ENCODE measurements at regions not wholly inside any gene's neighbourhood (a gene's known extent, or its start where the extent isn't known, plus 50 kb on each side); places are given as distances from the start of the nearest gene placed in this dataset.
"Not testable (repeated sequence)": the region's sequence is repeated elsewhere in the genome, so short reads cannot be mapped to it uniquely, and the experiment has no call there.

GRCh38 chr11:41714101-41714500 is 254.6 kb upstream of the LRRC4C start:
- no peak for DNase-seq (ENCODE audit: low spot score)

GRCh38 chr11:41716862-41717261 is 257.4 kb upstream of the LRRC4C start:
- DNase-seq (ENCODE audit: low spot score) = no peak

GRCh38 chr11:41720761-41721160 is 261.3 kb upstream of the LRRC4C start:
- DNase-seq (ENCODE audit: low spot score) = no peak

- DNase-seq (ENCODE audit: low spot score) = not testable (repeated sequence)
Measured at GRCh38 chr11:41728161-41728560, 268.7 kb upstream of the LRRC4C start.

GRCh38 chr11:41775296-41775695 is 315.8 kb upstream of the LRRC4C start:
- no peak for DNase-seq (ENCODE audit: low spot score)

GRCh38 chr11:41779401-41779960 is 320.0 kb upstream of the LRRC4C start:
- DNase-seq (ENCODE audit: low spot score) = no peak

GRCh38 chr11:41781441-41781840 is 322.0 kb upstream of the LRRC4C start:
- no peak for DNase-seq (ENCODE audit: low spot score)

- no peak for DNase-seq (ENCODE audit: low spot score)
Measured at GRCh38 chr11:41784513-41785335, 325.3 kb upstream of the LRRC4C start.

GRCh38 chr11:41786087-41786486 is 326.6 kb upstream of the LRRC4C start:
- DNase-seq (ENCODE audit: low spot score) = no peak

GRCh38 chr11:41788177-41788576 is 328.7 kb upstream of the LRRC4C start:
- no peak for DNase-seq (ENCODE audit: low spot score)

- no peak for DNase-seq (ENCODE audit: low spot score)
Measured at GRCh38 chr11:41789376-41789775, 329.9 kb upstream of the LRRC4C start.

- no peak for DNase-seq (ENCODE audit: low spot score)
Measured at GRCh38 chr11:41795004-41795403, 335.6 kb upstream of the LRRC4C start.

- DNase-seq (ENCODE audit: low spot score) = no peak
Measured at GRCh38 chr11:41799754-41800153, 340.3 kb upstream of the LRRC4C start.

GRCh38 chr11:41803895-41804294 is 344.4 kb upstream of the LRRC4C start:
- no peak for DNase-seq (ENCODE audit: low spot score)

GRCh38 chr11:41816396-41816795 is 356.9 kb upstream of the LRRC4C start:
- no peak for DNase-seq (ENCODE audit: low spot score)

- not testable (repeated sequence) for DNase-seq (ENCODE audit: low spot score)
Measured at GRCh38 chr11:41824287-41824686, 364.8 kb upstream of the LRRC4C start.

GRCh38 chr11:41826085-41826484 is 366.6 kb upstream of the LRRC4C start:
- no peak for DNase-seq (ENCODE audit: low spot score)

- no peak for DNase-seq (ENCODE audit: low spot score)
Measured at GRCh38 chr11:41836431-41836830, 377.0 kb upstream of the LRRC4C start.

GRCh38 chr11:41842673-41843072 is 383.2 kb upstream of the LRRC4C start:
- no peak for DNase-seq (ENCODE audit: low spot score)

- DNase-seq (ENCODE audit: low spot score) = no peak
Measured at GRCh38 chr11:41845066-41845465, 385.6 kb upstream of the LRRC4C start.

- no peak for DNase-seq (ENCODE audit: low spot score)
Measured at GRCh38 chr11:41848349-41848748, 388.9 kb upstream of the LRRC4C start.

- DNase-seq (ENCODE audit: low spot score) = no peak
Measured at GRCh38 chr11:41849250-41849649, 389.8 kb upstream of the LRRC4C start.

GRCh38 chr11:41851743-41852142 is 392.3 kb upstream of the LRRC4C start:
- DNase-seq (ENCODE audit: low spot score) = no peak

GRCh38 chr11:41861838-41862237 is 402.4 kb upstream of the LRRC4C start:
- no peak for DNase-seq (ENCODE audit: low spot score)
